Loucy (cell line): ENCODE measurements at regions not wholly inside any gene's neighbourhood (a gene's known extent, or its start where the extent isn't known, plus 50 kb on each side); places are given as distances from the start of the nearest gene placed in this dataset.

Source experiments
- H2AFZ ChIP-seq: fragments of 200-600 bp; sonication (generic); 2 replicates; pipeline ENCODE4 v1.6.0; 2016; ENCODE audit warnings: antibody characterized with exemption, mild to moderate bottlenecking, low read length, moderate library complexity
- H3F3A ChIP-seq: fragments of 200-600 bp; 2 replicates; pipeline ENCODE4 v1.6.0; 2016; ENCODE audit warnings: antibody characterized with exemption, low read depth, mild to moderate bottlenecking
- H3K27me3 ChIP-seq: fragments of 200-600 bp; sonication (generic); 2 replicates; pipeline ENCODE4 v1.6.1; 2014; ENCODE audit warnings: low read length, mild to moderate bottlenecking; ENCODE audit not compliant: insufficient read depth, poor library complexity, severe bottlenecking
- H3K36me3 ChIP-seq: fragments of 200-600 bp; sonication (generic); 2 replicates; pipeline ENCODE4 v1.6.1; 2016; ENCODE audit warnings: low read length; ENCODE audit not compliant: insufficient read depth
- H3K4me1 ChIP-seq: fragments of 200-600 bp; sonication (generic); 2 replicates; pipeline ENCODE4 v1.5.1; 2014; ENCODE audit warnings: low read length, mild to moderate bottlenecking; ENCODE audit not compliant: insufficient read depth, poor library complexity, severe bottlenecking
- H3K4me2 ChIP-seq: fragments of 200-600 bp; sonication (generic); 2 replicates; pipeline ENCODE4 v1.6.0; 2014; ENCODE audit warnings: antibody characterized with exemption, low read length, low read depth, mild to moderate bottlenecking; ENCODE audit not compliant: poor library complexity, severe bottlenecking
- H3K4me3 ChIP-seq: fragments of 200-600 bp; sonication (generic); 2 replicates; pipeline ENCODE4 v1.5.1; 2014; ENCODE audit warnings: low read length, mild to moderate bottlenecking, mixed read lengths; ENCODE audit not compliant: poor library complexity, severe bottlenecking
- H3K79me2 ChIP-seq: fragments of 200-600 bp; sonication (generic); 2 replicates; pipeline ENCODE4 v1.6.1; 2014; ENCODE audit warnings: low read length; ENCODE audit not compliant: insufficient read depth
- H3K9ac ChIP-seq: fragments of 200-600 bp; sonication (generic); 2 replicates; pipeline ENCODE4 v1.6.0; 2014; ENCODE audit warnings: mild to moderate bottlenecking, low read depth, low read length, moderate library complexity; ENCODE audit not compliant: poor library complexity, severe bottlenecking
- H3K9me2 ChIP-seq: fragments of 200-600 bp; sonication (generic); replicated peaks from 2 replicates; pipeline ENCODE4 v1.6.1; 2016; ENCODE audit warnings: low read depth, low read length, mixed read lengths
- H3K9me3 ChIP-seq: fragments of 200-600 bp; sonication (generic); 2 replicates; pipeline ENCODE4 v1.6.1; 2014; ENCODE audit warnings: mild to moderate bottlenecking, antibody characterized with exemption, low read length, low read depth; ENCODE audit not compliant: insufficient read depth
- H4K20me1 ChIP-seq: fragments of 200-600 bp; sonication (generic); 2 replicates; pipeline ENCODE4 v1.6.0; 2014; ENCODE audit warnings: antibody characterized with exemption, low read length, mild to moderate bottlenecking; ENCODE audit not compliant: insufficient read depth, poor library complexity, severe bottlenecking
- CTCF ChIP-seq: fragments of 200-600 bp; sonication (generic); conservative IDR thresholded peaks from 2 replicates; pipeline ENCODE4 v1.5.1; 2014; ENCODE audit warnings: mild to moderate bottlenecking, antibody characterized with exemption, low read length
- EZH2phosphoT487 ChIP-seq: fragments of 200-600 bp; IDR thresholded peaks from 2 replicates; pipeline ENCODE4 v1.6.1; 2018; ENCODE audit warnings: antibody characterized with exemption, mild to moderate bottlenecking, moderate library complexity, borderline replicate concordance

- Histone ChIP-seq H3K9ac (no peak overlapping the region), H3K27me3 (no peaks in the 10 kb centered on the region), H4K20me1 (no peaks in the 10 kb centered on the region), H3F3A (no peaks in the 10 kb centered on the region), H2AFZ (no peak overlapping the region), H3K79me2 (no peaks in the 10 kb centered on the region), H3K4me3 (no peak overlapping the region), H3K4me2 (no peak overlapping the region), H3K36me3 (no peaks in the 10 kb centered on the region), H3K9me3 (no peaks in the 10 kb centered on the region), H3K4me1 (no peaks in the 10 kb centered on the region), H3K9me2 (no peaks in the 10 kb centered on the region)
- TF ChIP-seq EZH2phosphoT487 (no peak), CTCF (no peak)
Measured at GRCh38 chrX:68938244-68939004, 109.6 kb downstream of the EFNB1 start.

GRCh38 chrX:68937581-68937980, 108.8 kb downstream of the EFNB1 start:
- Histone ChIP-seq H3F3A (no peaks in the 10 kb centered on the region), H3K9me3 (no peaks in the 10 kb centered on the region), H3K27me3 (no peaks in the 10 kb centered on the region), H3K36me3 (no peaks in the 10 kb centered on the region), H3K9ac (no peak overlapping the region), H3K9me2 (no peaks in the 10 kb centered on the region), H3K4me1 (no peaks in the 10 kb centered on the region), H4K20me1 (no peaks in the 10 kb centered on the region), H3K79me2 (no peaks in the 10 kb centered on the region), H3K4me2 (no peak overlapping the region), H3K4me3 (no peak overlapping the region), H2AFZ (no peak overlapping the region)
- TF ChIP-seq EZH2phosphoT487 (no peak), CTCF (no peak)

DNA sequence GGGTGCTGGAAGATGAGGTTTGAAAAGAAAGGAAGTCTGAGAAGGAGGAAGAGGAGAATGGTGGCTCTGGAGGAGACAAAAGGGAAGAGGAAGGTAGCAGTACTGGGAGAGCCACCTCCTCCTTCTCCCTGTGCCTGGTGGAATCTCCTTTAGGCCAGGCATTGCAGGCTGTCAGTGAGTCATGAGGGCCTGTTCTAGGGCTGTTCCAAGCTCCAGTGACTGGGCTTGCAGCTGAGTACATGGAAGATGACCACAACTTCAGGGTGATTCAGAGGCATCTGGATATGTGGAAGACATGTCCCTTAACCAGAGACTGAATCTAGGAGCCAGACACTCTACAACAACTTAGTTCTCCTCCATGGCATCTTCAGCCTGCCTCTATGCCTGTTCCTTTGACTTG, 107.8 kb downstream of the EFNB1 start:
- Histone ChIP-seq H3F3A (no peaks in the 10 kb centered on the region), H3K9me3 (no peaks in the 10 kb centered on the region), H3K4me1 (no peaks in the 10 kb centered on the region), H3K27me3 (no peaks in the 10 kb centered on the region), H4K20me1 (no peaks in the 10 kb centered on the region), H3K4me3 (no peak overlapping the region), H3K9ac (no peak overlapping the region), H3K79me2 (no peaks in the 10 kb centered on the region), H3K4me2 (no peak overlapping the region), H3K9me2 (no peaks in the 10 kb centered on the region), H3K36me3 (no peaks in the 10 kb centered on the region), H2AFZ (no peak overlapping the region)
- TF ChIP-seq EZH2phosphoT487 (no peak), CTCF (no peak)
